ENCODE measurements at regions not wholly inside any gene's neighbourhood (a gene's known extent, or its start where the extent isn't known, plus 50 kb on each side); places are given as distances from the start of the nearest gene placed in this dataset.

DNA sequence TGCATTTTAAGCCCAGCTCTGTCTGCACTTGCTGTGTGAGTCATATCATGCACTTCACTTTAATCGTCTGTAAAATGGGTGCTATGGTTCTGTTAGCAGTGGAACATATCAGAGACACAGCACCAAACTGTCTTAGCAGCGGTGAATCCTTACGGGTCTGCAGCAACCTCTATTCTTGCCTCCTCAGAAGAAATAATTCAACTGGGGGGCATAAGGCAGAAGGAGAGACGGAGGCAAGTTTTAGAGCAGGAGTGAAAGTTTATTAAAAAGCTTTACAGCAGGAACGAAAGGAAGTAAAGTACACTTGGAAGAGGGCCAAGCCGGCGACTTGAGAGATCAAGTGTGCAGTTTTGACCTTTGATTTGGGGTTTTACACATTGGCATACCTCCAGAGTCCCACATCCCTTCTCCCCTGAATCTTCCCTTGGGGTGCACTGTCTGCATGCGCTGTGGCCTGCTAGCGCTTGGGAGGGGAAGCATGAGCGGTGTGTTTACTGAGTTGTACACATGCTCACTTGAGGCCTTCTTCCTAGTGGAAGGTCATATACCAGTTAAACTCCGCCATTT is 109.8 kb downstream of the DDX1 start:
- TF ChIP-seq, protein P1, sequence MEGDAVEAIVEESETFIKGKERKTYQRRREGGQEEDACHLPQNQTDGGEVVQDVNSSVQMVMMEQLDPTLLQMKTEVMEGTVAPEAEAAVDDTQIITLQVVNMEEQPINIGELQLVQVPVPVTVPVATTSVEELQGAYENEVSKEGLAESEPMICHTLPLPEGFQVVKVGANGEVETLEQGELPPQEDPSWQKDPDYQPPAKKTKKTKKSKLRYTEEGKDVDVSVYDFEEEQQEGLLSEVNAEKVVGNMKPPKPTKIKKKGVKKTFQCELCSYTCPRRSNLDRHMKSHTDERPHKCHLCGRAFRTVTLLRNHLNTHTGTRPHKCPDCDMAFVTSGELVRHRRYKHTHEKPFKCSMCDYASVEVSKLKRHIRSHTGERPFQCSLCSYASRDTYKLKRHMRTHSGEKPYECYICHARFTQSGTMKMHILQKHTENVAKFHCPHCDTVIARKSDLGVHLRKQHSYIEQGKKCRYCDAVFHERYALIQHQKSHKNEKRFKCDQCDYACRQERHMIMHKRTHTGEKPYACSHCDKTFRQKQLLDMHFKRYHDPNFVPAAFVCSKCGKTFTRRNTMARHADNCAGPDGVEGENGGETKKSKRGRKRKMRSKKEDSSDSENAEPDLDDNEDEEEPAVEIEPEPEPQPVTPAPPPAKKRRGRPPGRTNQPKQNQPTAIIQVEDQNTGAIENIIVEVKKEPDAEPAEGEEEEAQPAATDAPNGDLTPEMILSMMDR (IDR thresholded peaks at IDR 0.05; ENCODE audit: poor library complexity, severe bottlenecking): no peak
- TF ChIP-seq POLR2AphosphoS5 (IDR thresholded peaks at IDR 0.05): no peak
- no peak for TF ChIP-seq EZH2 (IDR thresholded peaks at IDR 0.05; ENCODE audit: borderline replicate concordance, insufficient read depth, low read length, poor library complexity, severe bottlenecking)
- no peak for TF ChIP-seq SMC3 (conservative IDR thresholded peaks at IDR 0.05; ENCODE audit: poor library complexity)
- no peak for TF ChIP-seq RAD21 (conservative IDR thresholded peaks at IDR 0.05)
- TF ChIP-seq EP300 (conservative IDR thresholded peaks at IDR 0.05; ENCODE audit: poor library complexity, severe bottlenecking): no peak
- TF ChIP-seq TAF1 (IDR thresholded peaks at IDR 0.05; ENCODE audit: low read depth): no peak
- TF ChIP-seq, protein P2, sequence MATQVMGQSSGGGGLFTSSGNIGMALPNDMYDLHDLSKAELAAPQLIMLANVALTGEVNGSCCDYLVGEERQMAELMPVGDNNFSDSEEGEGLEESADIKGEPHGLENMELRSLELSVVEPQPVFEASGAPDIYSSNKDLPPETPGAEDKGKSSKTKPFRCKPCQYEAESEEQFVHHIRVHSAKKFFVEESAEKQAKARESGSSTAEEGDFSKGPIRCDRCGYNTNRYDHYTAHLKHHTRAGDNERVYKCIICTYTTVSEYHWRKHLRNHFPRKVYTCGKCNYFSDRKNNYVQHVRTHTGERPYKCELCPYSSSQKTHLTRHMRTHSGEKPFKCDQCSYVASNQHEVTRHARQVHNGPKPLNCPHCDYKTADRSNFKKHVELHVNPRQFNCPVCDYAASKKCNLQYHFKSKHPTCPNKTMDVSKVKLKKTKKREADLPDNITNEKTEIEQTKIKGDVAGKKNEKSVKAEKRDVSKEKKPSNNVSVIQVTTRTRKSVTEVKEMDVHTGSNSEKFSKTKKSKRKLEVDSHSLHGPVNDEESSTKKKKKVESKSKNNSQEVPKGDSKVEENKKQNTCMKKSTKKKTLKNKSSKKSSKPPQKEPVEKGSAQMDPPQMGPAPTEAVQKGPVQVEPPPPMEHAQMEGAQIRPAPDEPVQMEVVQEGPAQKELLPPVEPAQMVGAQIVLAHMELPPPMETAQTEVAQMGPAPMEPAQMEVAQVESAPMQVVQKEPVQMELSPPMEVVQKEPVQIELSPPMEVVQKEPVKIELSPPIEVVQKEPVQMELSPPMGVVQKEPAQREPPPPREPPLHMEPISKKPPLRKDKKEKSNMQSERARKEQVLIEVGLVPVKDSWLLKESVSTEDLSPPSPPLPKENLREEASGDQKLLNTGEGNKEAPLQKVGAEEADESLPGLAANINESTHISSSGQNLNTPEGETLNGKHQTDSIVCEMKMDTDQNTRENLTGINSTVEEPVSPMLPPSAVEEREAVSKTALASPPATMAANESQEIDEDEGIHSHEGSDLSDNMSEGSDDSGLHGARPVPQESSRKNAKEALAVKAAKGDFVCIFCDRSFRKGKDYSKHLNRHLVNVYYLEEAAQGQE (IDR thresholded peaks at IDR 0.05; ENCODE audit: borderline replicate concordance): no peak
- TF ChIP-seq MXI1 (conservative IDR thresholded peaks at IDR 0.05; ENCODE audit: poor library complexity, severe bottlenecking): no peak
